SU-DHL-6 (cell line): ENCODE measurements at regions not wholly inside any gene's neighbourhood (a gene's known extent, or its start where the extent isn't known, plus 50 kb on each side); places are given as distances from the start of the nearest gene placed in this dataset.

ENCODE experiments used
- H2AFZ ChIP-seq: fragments of 200-600 bp; sonication (generic); 2 replicates; pipeline ENCODE4 v1.6.1; 2014; ENCODE audit warnings: low read depth, mild to moderate bottlenecking, moderate library complexity, mixed read lengths, antibody characterized with exemption, low read length; ENCODE audit not compliant: severe bottlenecking
- H3F3A ChIP-seq: fragments of 200-600 bp; shearing (Covaris generic); 2 replicates; pipeline ENCODE4 v1.6.0; 2016; ENCODE audit warnings: antibody characterized with exemption, mild to moderate bottlenecking; ENCODE audit not compliant: insufficient read depth
- H3K27ac ChIP-seq: fragments of 200-600 bp; sonication (generic); 2 replicates; pipeline ENCODE4 v1.5.1; 2016; ENCODE audit warnings: low read depth, mild to moderate bottlenecking, low read length, moderate library complexity, mixed read lengths
- H3K27me3 ChIP-seq: fragments of 200-600 bp; sonication (generic), shearing (Covaris generic); 2 replicates; pipeline ENCODE4 v1.6.0; 2014; ENCODE audit warnings: mild to moderate bottlenecking, low read length
- H3K36me3 ChIP-seq: fragments of 200-600 bp; sonication (generic); 2 replicates; pipeline ENCODE4 v1.6.1; 2014; ENCODE audit warnings: mild to moderate bottlenecking, low read length, mixed read lengths
- H3K4me2 ChIP-seq: fragments of 300-600, 200-600 bp; shearing (Covaris generic), sonication (generic); 2 replicates; pipeline ENCODE4 v1.6.0; 2014; ENCODE audit warnings: low read length, low read depth, mild to moderate bottlenecking; ENCODE audit not compliant: poor library complexity, severe bottlenecking
- H3K4me3 ChIP-seq: fragments of 200-600 bp; sonication (generic); 2 replicates; pipeline ENCODE4 v1.5.1; 2014; ENCODE audit warnings: antibody characterized with exemption, low read length, mild to moderate bottlenecking, mixed read lengths; ENCODE audit not compliant: insufficient read depth, poor library complexity, severe bottlenecking
- H3K79me2 ChIP-seq: fragments of 200-600 bp; sonication (generic); 2 replicates; pipeline ENCODE4 v1.6.1; 2014; ENCODE audit warnings: mild to moderate bottlenecking, low read length, moderate library complexity; ENCODE audit not compliant: insufficient read depth
- H3K9ac ChIP-seq: fragments of 200-600 bp; sonication (generic); 2 replicates; pipeline ENCODE4 v1.7.0; 2014; ENCODE audit warnings: mild to moderate bottlenecking, low read length
- H3K9me2 ChIP-seq: fragments of 200-600 bp; sonication (generic); replicated peaks from 2 replicates; pipeline ENCODE4 v1.6.1; 2014; ENCODE audit warnings: low read length; ENCODE audit not compliant: insufficient read depth
- H3K9me3 ChIP-seq: fragments of 200-600 bp; sonication (generic); 2 replicates; pipeline ENCODE4 v1.6.1; 2014; ENCODE audit warnings: low read length, mixed read lengths; ENCODE audit not compliant: insufficient read depth
- H4K20me1 ChIP-seq: fragments of 200-600 bp; sonication (generic); 2 replicates; pipeline ENCODE4 v1.6.1; 2014; ENCODE audit warnings: low read depth, mild to moderate bottlenecking, antibody characterized with exemption, low read length, moderate library complexity, mixed read lengths
- EZH2phosphoT487 ChIP-seq: fragments of 200-600 bp; sonication (generic), shearing (Covaris generic); conservative IDR thresholded peaks from 2 replicates; pipeline ENCODE4 v1.6.1; 2018; ENCODE audit warnings: mild to moderate bottlenecking, antibody characterized with exemption, low read length, moderate library complexity, mixed read lengths
- TF ChIP-seq, protein P1 (sequence below): fragments of 200-600 bp; sonication (generic); IDR thresholded peaks from one replicate; pipeline ENCODE4 v1.5.1; 2017; ENCODE audit warnings: antibody characterized with exemption, mild to moderate bottlenecking, low read length, moderate library complexity; ENCODE audit not compliant: insufficient read depth, poor library complexity, severe bottlenecking

DNA sequence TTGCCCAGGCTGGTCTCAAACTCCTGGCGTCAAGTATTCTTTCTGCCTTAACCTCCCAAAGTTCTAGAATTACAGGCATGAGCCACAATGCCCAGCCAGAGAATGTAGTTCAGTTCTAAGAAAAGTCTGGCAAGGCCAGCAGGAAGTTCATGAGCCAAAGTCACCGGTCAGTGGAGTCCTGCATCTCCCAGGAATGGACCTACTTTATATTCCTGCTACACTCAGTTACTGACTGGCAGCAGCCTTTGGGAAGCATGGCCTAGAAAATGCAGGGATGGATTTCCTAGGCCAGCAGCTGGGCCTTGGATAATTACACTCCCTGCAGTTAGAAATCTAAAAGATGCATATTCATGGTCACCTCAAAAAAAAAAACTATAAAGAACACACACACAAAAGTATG is 135.7 kb downstream of the CAAP1 start:
- Histone ChIP-seq H3K9ac (no peak overlapping the region), H3K36me3 (no peaks in the 10 kb centered on the region), H3K4me3 (no peak overlapping the region), H3K9me2 (no peaks in the 10 kb centered on the region), H2AFZ (no peak overlapping the region), H3K4me2 (no peak overlapping the region), H3F3A (no peaks in the 10 kb centered on the region), H3K27ac (no peak overlapping the region), H3K9me3 (no peaks in the 10 kb centered on the region), H4K20me1 (no peaks in the 10 kb centered on the region), H3K27me3 (no peaks in the 10 kb centered on the region), H3K79me2 (no peaks in the 10 kb centered on the region)
- no peak for TF ChIP-seq EZH2phosphoT487
- TF ChIP-seq, protein P1, sequence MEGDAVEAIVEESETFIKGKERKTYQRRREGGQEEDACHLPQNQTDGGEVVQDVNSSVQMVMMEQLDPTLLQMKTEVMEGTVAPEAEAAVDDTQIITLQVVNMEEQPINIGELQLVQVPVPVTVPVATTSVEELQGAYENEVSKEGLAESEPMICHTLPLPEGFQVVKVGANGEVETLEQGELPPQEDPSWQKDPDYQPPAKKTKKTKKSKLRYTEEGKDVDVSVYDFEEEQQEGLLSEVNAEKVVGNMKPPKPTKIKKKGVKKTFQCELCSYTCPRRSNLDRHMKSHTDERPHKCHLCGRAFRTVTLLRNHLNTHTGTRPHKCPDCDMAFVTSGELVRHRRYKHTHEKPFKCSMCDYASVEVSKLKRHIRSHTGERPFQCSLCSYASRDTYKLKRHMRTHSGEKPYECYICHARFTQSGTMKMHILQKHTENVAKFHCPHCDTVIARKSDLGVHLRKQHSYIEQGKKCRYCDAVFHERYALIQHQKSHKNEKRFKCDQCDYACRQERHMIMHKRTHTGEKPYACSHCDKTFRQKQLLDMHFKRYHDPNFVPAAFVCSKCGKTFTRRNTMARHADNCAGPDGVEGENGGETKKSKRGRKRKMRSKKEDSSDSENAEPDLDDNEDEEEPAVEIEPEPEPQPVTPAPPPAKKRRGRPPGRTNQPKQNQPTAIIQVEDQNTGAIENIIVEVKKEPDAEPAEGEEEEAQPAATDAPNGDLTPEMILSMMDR = no peak

DNA sequence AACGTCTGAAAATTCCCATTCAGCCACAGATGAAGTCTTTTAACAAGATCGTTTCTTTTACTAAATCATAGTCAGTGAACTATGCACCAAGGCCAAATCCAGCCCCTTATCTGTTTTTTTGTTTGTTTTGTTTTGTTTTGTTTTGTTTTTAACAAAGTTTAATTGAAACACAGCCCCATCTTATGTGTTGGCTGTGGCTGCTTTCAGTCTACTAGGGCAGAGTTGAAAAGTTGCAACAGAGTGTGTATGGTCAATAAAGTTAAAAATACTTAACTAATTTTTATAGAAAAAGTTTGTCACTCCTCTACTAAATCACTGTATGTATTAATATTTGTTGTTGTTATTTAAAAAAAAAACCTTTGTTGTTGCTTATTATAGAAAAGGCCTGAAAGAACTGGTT is 137.1 kb downstream of the CAAP1 start:
- H3K4me3 ChIP-seq = no peak overlapping the region
- H3K9me3 ChIP-seq = no peaks in the 10 kb centered on the region
- H3K27ac ChIP-seq = no peak overlapping the region
- H3F3A ChIP-seq = no peaks in the 10 kb centered on the region
- H3K9me2 ChIP-seq = no peaks in the 10 kb centered on the region
- H4K20me1 ChIP-seq = no peaks in the 10 kb centered on the region
- no peak overlapping the region for H3K4me2 ChIP-seq
- no peak overlapping the region for H2AFZ ChIP-seq
- H3K36me3 ChIP-seq = no peaks in the 10 kb centered on the region
- no peak overlapping the region for H3K9ac ChIP-seq
- no peak for TF ChIP-seq EZH2phosphoT487
- TF ChIP-seq, protein P1 = no peak
- no peaks in the 10 kb centered on the region for H3K27me3 ChIP-seq
- no peaks in the 10 kb centered on the region for H3K79me2 ChIP-seq

DNA sequence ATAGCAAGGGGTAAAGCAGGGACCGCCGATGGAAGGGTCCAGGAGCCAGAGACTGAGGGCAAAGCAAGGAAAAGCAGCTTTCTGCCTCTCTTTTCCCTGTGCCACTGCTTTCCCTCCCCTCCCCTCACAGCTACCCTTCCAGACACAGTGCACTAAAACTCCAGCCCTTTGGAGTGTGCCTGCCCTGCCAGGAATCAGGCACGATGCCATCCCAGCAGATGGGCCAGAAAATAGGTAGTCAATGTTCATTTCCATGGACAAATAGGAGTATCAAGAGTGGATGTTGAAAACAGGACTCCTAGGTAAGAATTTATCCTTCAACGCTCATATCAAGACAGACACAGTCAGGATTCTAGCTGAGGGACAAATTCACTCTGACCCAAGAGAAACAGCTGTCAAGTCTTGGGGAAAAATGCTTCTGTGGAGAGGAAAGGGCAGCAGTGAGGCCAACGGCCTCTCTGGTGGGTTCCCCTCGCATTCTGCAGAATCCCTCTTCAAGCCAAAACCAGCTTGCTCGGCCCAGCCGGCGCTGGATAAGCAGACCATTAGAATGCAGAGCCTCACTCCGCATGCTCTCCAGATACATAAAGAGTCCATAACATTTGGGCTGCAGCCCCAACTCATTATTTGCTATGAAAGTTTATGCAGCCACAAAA is 138.0 kb downstream of the CAAP1 start:
- Histone ChIP-seq H4K20me1 (no peaks in the 10 kb centered on the region), H3K9me3 (no peaks in the 10 kb centered on the region), H3K4me2 (no peak overlapping the region), H3K9me2 (no peaks in the 10 kb centered on the region), H3K4me3 (no peak overlapping the region), H2AFZ (no peak overlapping the region), H3K27me3 (no peaks in the 10 kb centered on the region), H3K27ac (no peak overlapping the region), H3K79me2 (no peaks in the 10 kb centered on the region), H3F3A (no peaks in the 10 kb centered on the region), H3K36me3 (no peaks in the 10 kb centered on the region), H3K9ac (no peak overlapping the region)
- no peak for TF ChIP-seq EZH2phosphoT487
- TF ChIP-seq, protein P1 = no peak
